HCT116 (cell line): ENCODE measurements at regions not wholly inside any gene's neighbourhood (a gene's known extent, or its start where the extent isn't known, plus 50 kb on each side); places are given as distances from the start of the nearest gene placed in this dataset.

Source experiments
- CBX3 ChIP-seq: IDR thresholded peaks from 2 replicates; pipeline ENCODE4 v1.6.1; 2012; ENCODE audit warnings: low read depth
- EZH2 ChIP-seq: fragments of 200-600 bp; sonication (generic); IDR thresholded peaks from 2 replicates; pipeline ENCODE4 v1.6.1; 2017; ENCODE audit warnings: antibody characterized with exemption, mixed run types
- JUND ChIP-seq: IDR thresholded peaks from 2 replicates; pipeline ENCODE4 v1.6.1; 2012
- POLR2A ChIP-seq: IDR thresholded peaks from 2 replicates; pipeline ENCODE4 v1.7.0; 2011; ENCODE audit warnings: borderline replicate concordance; ENCODE audit not compliant: insufficient read depth, insufficient read length; ENCODE audit errors: extremely low read depth
- RAD21 ChIP-seq: IDR thresholded peaks from 2 replicates; pipeline ENCODE4 v1.6.1; 2012; ENCODE audit warnings: low read depth, mild to moderate bottlenecking
- TF ChIP-seq, protein P1 (sequence below), 3 experiments: fragments of 200-600 bp in 1 of 3; sonication (generic) in 1 of 3; IDR thresholded peaks in 2 of 3; conservative IDR thresholded peaks in 1 of 3; 2 replicates each; pipeline ENCODE4 v1.5.1; 2012 to 2017; ENCODE audit warnings: low read depth in 2 of 3, low read length in 2 of 3, antibody characterized with exemption in 1 of 3, borderline replicate concordance in 1 of 3, control low read depth in 1 of 3, mild to moderate bottlenecking in 1 of 3, mixed read lengths in 1 of 3, mixed run types in 1 of 3, moderate library complexity in 1 of 3; ENCODE audit not compliant: insufficient read depth in 1 of 3
- TF ChIP-seq, protein P2 (sequence below): IDR thresholded peaks from 2 replicates; pipeline ENCODE4 v1.6.1; 2012; ENCODE audit warnings: low read depth
- TF ChIP-seq, protein P3 (sequence below): IDR thresholded peaks from 2 replicates; pipeline ENCODE4 v1.6.1; 2012

DNA sequence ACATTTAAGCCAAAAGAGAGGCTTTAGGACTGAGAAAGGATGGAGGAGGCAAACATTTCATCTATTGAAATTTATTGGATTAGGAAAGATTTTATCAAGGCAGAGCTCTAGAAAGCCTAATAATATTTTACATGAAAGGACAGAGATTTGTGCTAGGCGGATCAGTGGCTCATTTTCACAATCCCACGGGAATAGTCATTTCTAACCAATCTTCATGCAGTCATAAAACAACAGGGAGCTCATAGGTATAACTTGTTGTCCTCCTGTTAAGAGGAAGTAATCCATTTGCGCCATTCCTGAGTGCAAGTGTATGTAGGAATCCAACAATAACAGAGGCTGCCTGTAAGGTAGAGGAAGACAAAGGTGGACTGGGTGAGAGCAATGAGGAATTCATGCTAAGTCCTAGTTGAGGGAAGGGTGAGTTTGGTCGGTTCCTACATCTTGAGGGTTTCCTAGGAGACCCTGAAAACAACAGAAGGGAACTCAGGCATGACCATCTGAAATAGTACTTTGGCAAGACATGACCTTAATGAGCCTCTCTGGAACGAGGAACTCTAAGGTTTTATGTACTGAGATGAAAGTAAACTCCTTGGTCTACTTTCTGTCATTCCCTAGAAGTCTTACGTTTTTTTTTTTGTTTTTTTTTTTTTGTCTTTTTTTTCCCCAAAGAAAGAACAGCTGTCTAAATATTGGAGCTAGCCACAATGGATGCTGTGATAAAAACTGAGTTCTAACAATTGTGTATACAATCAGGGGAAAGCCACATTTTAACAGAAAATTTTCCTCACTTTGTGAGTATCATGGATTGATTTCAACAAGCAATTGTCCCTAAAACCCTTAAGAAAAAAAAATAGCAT, 89.7 kb downstream of the GEMIN8 start:
- TF ChIP-seq, protein P1, sequence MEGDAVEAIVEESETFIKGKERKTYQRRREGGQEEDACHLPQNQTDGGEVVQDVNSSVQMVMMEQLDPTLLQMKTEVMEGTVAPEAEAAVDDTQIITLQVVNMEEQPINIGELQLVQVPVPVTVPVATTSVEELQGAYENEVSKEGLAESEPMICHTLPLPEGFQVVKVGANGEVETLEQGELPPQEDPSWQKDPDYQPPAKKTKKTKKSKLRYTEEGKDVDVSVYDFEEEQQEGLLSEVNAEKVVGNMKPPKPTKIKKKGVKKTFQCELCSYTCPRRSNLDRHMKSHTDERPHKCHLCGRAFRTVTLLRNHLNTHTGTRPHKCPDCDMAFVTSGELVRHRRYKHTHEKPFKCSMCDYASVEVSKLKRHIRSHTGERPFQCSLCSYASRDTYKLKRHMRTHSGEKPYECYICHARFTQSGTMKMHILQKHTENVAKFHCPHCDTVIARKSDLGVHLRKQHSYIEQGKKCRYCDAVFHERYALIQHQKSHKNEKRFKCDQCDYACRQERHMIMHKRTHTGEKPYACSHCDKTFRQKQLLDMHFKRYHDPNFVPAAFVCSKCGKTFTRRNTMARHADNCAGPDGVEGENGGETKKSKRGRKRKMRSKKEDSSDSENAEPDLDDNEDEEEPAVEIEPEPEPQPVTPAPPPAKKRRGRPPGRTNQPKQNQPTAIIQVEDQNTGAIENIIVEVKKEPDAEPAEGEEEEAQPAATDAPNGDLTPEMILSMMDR (IDR thresholded peaks at IDR 0.05 in 2 of 3, conservative IDR thresholded peaks at IDR 0.05 in 1 of 3; ENCODE audit: borderline replicate concordance in 1 of 3, insufficient read depth in 1 of 3, low read depth in 2 of 3, low read length in 2 of 3), result no peak
- TF ChIP-seq JUND (no peak), EZH2 (no peak), CBX3 (no peak), RAD21 (no peak), POLR2A (no peak)
- TF ChIP-seq, protein P2, sequence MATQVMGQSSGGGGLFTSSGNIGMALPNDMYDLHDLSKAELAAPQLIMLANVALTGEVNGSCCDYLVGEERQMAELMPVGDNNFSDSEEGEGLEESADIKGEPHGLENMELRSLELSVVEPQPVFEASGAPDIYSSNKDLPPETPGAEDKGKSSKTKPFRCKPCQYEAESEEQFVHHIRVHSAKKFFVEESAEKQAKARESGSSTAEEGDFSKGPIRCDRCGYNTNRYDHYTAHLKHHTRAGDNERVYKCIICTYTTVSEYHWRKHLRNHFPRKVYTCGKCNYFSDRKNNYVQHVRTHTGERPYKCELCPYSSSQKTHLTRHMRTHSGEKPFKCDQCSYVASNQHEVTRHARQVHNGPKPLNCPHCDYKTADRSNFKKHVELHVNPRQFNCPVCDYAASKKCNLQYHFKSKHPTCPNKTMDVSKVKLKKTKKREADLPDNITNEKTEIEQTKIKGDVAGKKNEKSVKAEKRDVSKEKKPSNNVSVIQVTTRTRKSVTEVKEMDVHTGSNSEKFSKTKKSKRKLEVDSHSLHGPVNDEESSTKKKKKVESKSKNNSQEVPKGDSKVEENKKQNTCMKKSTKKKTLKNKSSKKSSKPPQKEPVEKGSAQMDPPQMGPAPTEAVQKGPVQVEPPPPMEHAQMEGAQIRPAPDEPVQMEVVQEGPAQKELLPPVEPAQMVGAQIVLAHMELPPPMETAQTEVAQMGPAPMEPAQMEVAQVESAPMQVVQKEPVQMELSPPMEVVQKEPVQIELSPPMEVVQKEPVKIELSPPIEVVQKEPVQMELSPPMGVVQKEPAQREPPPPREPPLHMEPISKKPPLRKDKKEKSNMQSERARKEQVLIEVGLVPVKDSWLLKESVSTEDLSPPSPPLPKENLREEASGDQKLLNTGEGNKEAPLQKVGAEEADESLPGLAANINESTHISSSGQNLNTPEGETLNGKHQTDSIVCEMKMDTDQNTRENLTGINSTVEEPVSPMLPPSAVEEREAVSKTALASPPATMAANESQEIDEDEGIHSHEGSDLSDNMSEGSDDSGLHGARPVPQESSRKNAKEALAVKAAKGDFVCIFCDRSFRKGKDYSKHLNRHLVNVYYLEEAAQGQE, result no peak
- TF ChIP-seq, protein P3, sequence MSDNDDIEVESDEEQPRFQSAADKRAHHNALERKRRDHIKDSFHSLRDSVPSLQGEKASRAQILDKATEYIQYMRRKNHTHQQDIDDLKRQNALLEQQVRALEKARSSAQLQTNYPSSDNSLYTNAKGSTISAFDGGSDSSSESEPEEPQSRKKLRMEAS, result no peak
